NT2/D1 (cell line): ENCODE measurements at regions not wholly inside any gene's neighbourhood (a gene's known extent, or its start where the extent isn't known, plus 50 kb on each side); places are given as distances from the start of the nearest gene placed in this dataset.

Source experiments
- SUZ12 ChIP-seq: IDR thresholded peaks from 2 replicates; pipeline ENCODE4 v1.6.1; 2011; ENCODE audit not compliant: insufficient read length, insufficient read depth; ENCODE audit errors: extremely low read depth
- YY1 ChIP-seq: IDR thresholded peaks from 2 replicates; pipeline ENCODE4 v1.6.1; 2011; ENCODE audit not compliant: insufficient read length, insufficient read depth
- ZNF274 ChIP-seq: IDR thresholded peaks from 2 replicates; pipeline ENCODE4 v1.6.1; 2011; ENCODE audit warnings: mild to moderate bottlenecking, low read depth, low read length

GRCh38 chr6:9699888-9700287 is 715.0 kb downstream of the TFAP2A start:
- no peak for TF ChIP-seq SUZ12
- no peak for TF ChIP-seq YY1
- TF ChIP-seq ZNF274, result no peak
